ENCODE measurements at regions not wholly inside any gene's neighbourhood (a gene's known extent, or its start where the extent isn't known, plus 50 kb on each side); places are given as distances from the start of the nearest gene placed in this dataset.

DNA sequence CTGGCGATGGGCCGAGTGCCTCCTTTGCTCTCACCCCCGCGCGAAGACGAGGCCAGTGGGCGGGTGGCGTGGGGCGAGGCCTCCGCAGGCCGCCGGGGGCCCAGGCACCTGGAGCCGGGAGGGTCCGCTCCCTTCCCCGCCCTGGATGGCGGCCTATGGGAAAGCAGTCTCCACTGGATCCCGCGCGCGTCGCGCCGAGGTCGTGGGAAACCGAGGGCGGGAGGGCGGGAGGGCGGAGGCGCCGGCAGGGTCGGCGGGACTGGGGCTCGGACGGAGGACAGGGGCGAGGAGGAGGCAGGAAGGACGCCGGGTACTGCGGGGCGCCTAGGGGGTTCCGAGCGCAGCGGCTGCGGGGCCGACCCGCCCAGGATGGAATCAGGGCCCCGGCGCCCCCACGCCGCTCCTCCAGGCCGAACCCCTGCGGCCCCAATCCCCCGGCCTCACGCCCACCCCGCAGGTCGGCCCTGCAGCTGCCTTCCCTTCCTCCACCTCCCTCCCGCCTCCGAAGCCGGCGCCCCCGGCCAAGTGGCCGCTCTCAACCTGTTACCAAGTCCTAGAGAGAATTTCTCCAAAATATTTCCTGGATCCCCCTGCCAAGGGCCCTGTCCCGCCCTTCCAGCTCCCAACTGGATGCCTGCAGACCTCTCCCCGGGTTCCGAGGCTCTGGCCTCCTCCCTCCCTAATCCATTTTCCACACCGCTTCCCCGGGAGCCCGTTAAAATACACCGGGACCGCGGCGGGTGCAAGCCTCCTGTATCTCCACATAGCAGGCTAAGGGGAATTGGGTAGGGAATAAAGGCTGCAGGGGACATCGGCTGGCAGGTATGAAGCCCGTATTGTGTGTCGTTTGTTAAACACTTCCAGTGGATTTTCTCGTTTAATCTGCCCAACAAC, 146.3 kb downstream of the ERCC6L2 start:
- Histone ChIP-seq H3K4me3 (peak overlapping the region; percentile 39 to 69 (median 49)), H3K36me3 (peaks cover 0 to 11% (median 2%) of the 10 kb centered on the region in 6 donors), H3K4me1 (peaks cover 22 to 51% (median 32%) of the 10 kb centered on the region in 6 donors), H3K27ac (peak overlapping the region in 7 of 8 donors; percentile 54 to 85 (median 75)), H3K9me3 (no peaks in the 10 kb centered on the region), H3K27me3 (replicated peaks in 1 of 7) (peaks cover 0 to 71% (median 30%) of the 10 kb centered on the region in 7 donors)
- TF ChIP-seq POLR2A (IDR thresholded peaks at IDR 0.05) (no peak), POLR2AphosphoS5 (IDR thresholded peaks at IDR 0.05) (no peak)
- TF ChIP-seq, protein P1, sequence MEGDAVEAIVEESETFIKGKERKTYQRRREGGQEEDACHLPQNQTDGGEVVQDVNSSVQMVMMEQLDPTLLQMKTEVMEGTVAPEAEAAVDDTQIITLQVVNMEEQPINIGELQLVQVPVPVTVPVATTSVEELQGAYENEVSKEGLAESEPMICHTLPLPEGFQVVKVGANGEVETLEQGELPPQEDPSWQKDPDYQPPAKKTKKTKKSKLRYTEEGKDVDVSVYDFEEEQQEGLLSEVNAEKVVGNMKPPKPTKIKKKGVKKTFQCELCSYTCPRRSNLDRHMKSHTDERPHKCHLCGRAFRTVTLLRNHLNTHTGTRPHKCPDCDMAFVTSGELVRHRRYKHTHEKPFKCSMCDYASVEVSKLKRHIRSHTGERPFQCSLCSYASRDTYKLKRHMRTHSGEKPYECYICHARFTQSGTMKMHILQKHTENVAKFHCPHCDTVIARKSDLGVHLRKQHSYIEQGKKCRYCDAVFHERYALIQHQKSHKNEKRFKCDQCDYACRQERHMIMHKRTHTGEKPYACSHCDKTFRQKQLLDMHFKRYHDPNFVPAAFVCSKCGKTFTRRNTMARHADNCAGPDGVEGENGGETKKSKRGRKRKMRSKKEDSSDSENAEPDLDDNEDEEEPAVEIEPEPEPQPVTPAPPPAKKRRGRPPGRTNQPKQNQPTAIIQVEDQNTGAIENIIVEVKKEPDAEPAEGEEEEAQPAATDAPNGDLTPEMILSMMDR (IDR thresholded peaks at IDR 0.05 in 8 of 11, conservative IDR thresholded peaks at IDR 0.05 in 3 of 11): no peak
- WGBS, 5 donors: 1 to 4% (median 1%) methylated on average over 28 to 75 of the region's 75 CpGs
- DNase-seq: no peak
- intact Hi-C loops (cut with DNase I; ENCODE audit: low total_unique reads): no loop called here

GRCh38 chr9:96020792-96021550, 145.5 kb downstream of the ERCC6L2 start:
- intact Hi-C loops (cut with DNase I; ENCODE audit: low total_unique reads): no loop called here
- DNase-seq: peak; percentile 86
- H3K27ac ChIP-seq: peak overlapping the region in 7 of 8 donors; percentile 54 to 85 (median 75)
- H3K27me3 ChIP-seq (replicated peaks in 1 of 7): peaks cover 0 to 64% (median 30%) of the 10 kb centered on the region in 7 donors
- H3K9me3 ChIP-seq: no peaks in the 10 kb centered on the region
- peaks cover 0 to 18% (median 3%) of the 10 kb centered on the region in 6 donors for H3K36me3 ChIP-seq
- peaks cover 22 to 57% (median 32%) of the 10 kb centered on the region in 6 donors for H3K4me1 ChIP-seq
- 0 to 1% (median 1%) methylated on average over 28 to 73 of the region's 73 CpGs for WGBS, 5 donors
- TF ChIP-seq POLR2A (IDR thresholded peaks at IDR 0.05) (no peak), POLR2AphosphoS5 (IDR thresholded peaks at IDR 0.05) (peak in 2 of 3 donors; percentile 62 to 75)
- TF ChIP-seq, protein P1 (IDR thresholded peaks at IDR 0.05 in 8 of 11, conservative IDR thresholded peaks at IDR 0.05 in 3 of 11): no peak
- peak overlapping the region; percentile 39 to 69 (median 49) for H3K4me3 ChIP-seq

- Histone ChIP-seq H3K27me3 (replicated peaks in 1 of 7) (peaks cover 0 to 58% (median 30%) of the 10 kb centered on the region in 7 donors), H3K27ac (peak overlapping the region in 7 of 8 donors; percentile 54 to 85 (median 75)), H3K9me3 (no peaks in the 10 kb centered on the region), H3K36me3 (peaks cover 0 to 18% (median 3%) of the 10 kb centered on the region in 6 donors), H3K4me3 (peak overlapping the region in 7 of 8 donors; percentile 47 to 69 (median 49)), H3K4me1 (peaks cover 22 to 61% (median 32%) of the 10 kb centered on the region in 6 donors)
- TF ChIP-seq, protein P1 (IDR thresholded peaks at IDR 0.05 in 8 of 11, conservative IDR thresholded peaks at IDR 0.05 in 3 of 11): no peak
- TF ChIP-seq POLR2A (IDR thresholded peaks at IDR 0.05): no peak
- intact Hi-C loops (cut with DNase I; ENCODE audit: low total_unique reads): no loop called here
- 39 to 52% (median 46%) methylated on average over 13 of the region's 13 CpGs for WGBS, 5 donors
- no peak for DNase-seq
These were observed 144.9 kb downstream of the ERCC6L2 start for GRCh38 chr9:96020300-96020791.

Small RNAs in the stretch of these regions (small RNA-seq; reads per million reads assigned to genes)
- gene RF00019: 0 reads per million in 4 donors

Measured in spleen (tissue), 11 donors.